HepG2 (cell line): ENCODE measurements at regions not wholly inside any gene's neighbourhood (a gene's known extent, or its start where the extent isn't known, plus 50 kb on each side); places are given as distances from the start of the nearest gene placed in this dataset.

ENCODE experiments used
- ATAC-seq: fragments of 200-7000 bp; cut with Tn5 transposase; 3 replicates; pipeline ENCODE4 v1.9.1; 2020; ENCODE audit warnings: mild to moderate bottlenecking, moderate library complexity
- BruUV-seq: library from RNA; stranded (reverse); fragments of 400-500 nt; replicated peaks from 2 replicates; lab custom pipeline; 2021; lab: Mats Ljungman, UMichigan
- CTCF ChIA-PET: fragments of 300-600 bp; formaldehyde crosslinking; extraction: SDS; loops from one replicate; lab custom pipeline; 2021; ENCODE audit warnings: low total read pairs, inconsistent platforms, low intra/inter-chr PET ratio; lab: Yijun Ruan, JAX
- POLR2A ChIA-PET: fragments of 350-600 bp; sonication (Branson Sonifier 250); formaldehyde crosslinking; loops from one replicate; lab custom pipeline; 2020; ENCODE audit warnings: antibody characterized with exemption, inconsistent platforms; lab: Yijun Ruan, JAX
- DNase-seq: peaks from one replicate; pipeline ENCODE4 v3.0.0-alpha.2; 2015; ENCODE audit warnings: low spot score
- FAIRE-seq: peaks from 3 replicates; lab custom pipeline; 2011; peaks lifted over from hg19 to GRCh38; lab: Jason Lieb, UNC
- H2AFZ ChIP-seq: one replicate; pipeline ENCODE4 v1.6.1; 2011; ENCODE audit warnings: low read length, inconsistent platforms
- H3K27ac ChIP-seq: fragments of 300-600 bp; 3 replicates; pipeline ENCODE4 v1.8.0; 2011; ENCODE audit warnings: mixed run types, mild to moderate bottlenecking, mixed read lengths, low read length, inconsistent platforms; ENCODE audit not compliant: insufficient read depth; ENCODE audit errors: extremely low read length
- H3K27me3 ChIP-seq, 2 experiments: fragments of 200-600 bp in 1 of 2; 2 replicates in 1 of 2; 3 replicates in 1 of 2; pipeline versions ENCODE4 v1.6.0 to v1.8.0; 2011; ENCODE audit warnings: low read length in 2 of 2, mild to moderate bottlenecking in 2 of 2, moderate library complexity in 2 of 2, inconsistent platforms in 1 of 2; ENCODE audit not compliant: insufficient read depth in 2 of 2, control insufficient read depth in 1 of 2
- H3K36me3 ChIP-seq, 2 experiments: fragments of 200-600 bp in 1 of 2; replicated peaks in 1 of 2; 2 replicates in 1 of 2; 3 replicates in 1 of 2; pipeline versions ENCODE4 v1.5.1 to v1.8.0; 2011; ENCODE audit warnings: low read length in 2 of 2, inconsistent platforms in 1 of 2; ENCODE audit not compliant: insufficient read depth in 2 of 2, control insufficient read depth in 1 of 2
- H3K4me1 ChIP-seq: 2 replicates; pipeline ENCODE4 v1.5.1; 2012; ENCODE audit warnings: low read length, inconsistent platforms; ENCODE audit not compliant: insufficient read depth
- H3K4me2 ChIP-seq: 2 replicates; pipeline ENCODE4 v1.6.0; 2011; ENCODE audit warnings: low read depth, low read length, inconsistent platforms
- H3K4me3 ChIP-seq, 3 experiments: fragments of 200-600 bp in 1 of 3; sonication (generic), shearing (Covaris generic) in 1 of 3; replicated peaks in 1 of 3; 2 replicates each; pipeline ENCODE4 v1.5.1; 2011 to 2016; ENCODE audit warnings: low read length in 3 of 3, inconsistent platforms in 2 of 3, low read depth in 2 of 3, mild to moderate bottlenecking in 2 of 3, control low read depth in 1 of 3, mixed read lengths in 1 of 3; ENCODE audit not compliant: insufficient read depth in 1 of 3
- H3K79me2 ChIP-seq: one replicate; pipeline ENCODE4 v1.6.1; 2011; ENCODE audit warnings: low read length, inconsistent platforms; ENCODE audit not compliant: insufficient read depth
- H3K9ac ChIP-seq: 2 replicates; pipeline ENCODE4 v1.6.0; 2011; ENCODE audit warnings: mild to moderate bottlenecking, low read depth, low read length, inconsistent platforms; ENCODE audit not compliant: insufficient read depth
- H3K9me3 ChIP-seq: 2 replicates; pipeline ENCODE4 v1.5.1; 2012; ENCODE audit warnings: mild to moderate bottlenecking, low read length
- H4K20me1 ChIP-seq: 2 replicates; pipeline ENCODE4 v1.6.0; 2011; ENCODE audit warnings: inconsistent platforms, mild to moderate bottlenecking, low read length, moderate library complexity; ENCODE audit not compliant: insufficient read depth
- ATF1 ChIP-seq: IDR thresholded peaks from 2 replicates; pipeline ENCODE4 v1.6.1; 2016; ENCODE audit warnings: mild to moderate bottlenecking, control low read depth
- ATF5 ChIP-seq: sonication (generic); formaldehyde crosslinking; IDR thresholded peaks from 2 replicates; pipeline ENCODE4 v1.4.0; 2020; ENCODE audit warnings: mild to moderate bottlenecking, low read depth, missing genetic modification reagents
- CEBPB ChIP-seq: IDR thresholded peaks from 2 replicates; pipeline ENCODE4 v1.6.1; 2011; ENCODE audit warnings: low read depth, low read length, improper control_type of control experiment, borderline replicate concordance
- CEBPG ChIP-seq: IDR thresholded peaks from 2 replicates; pipeline ENCODE4 v1.6.1; 2016
- HNF4G ChIP-seq, 2 experiments: sonication (generic) in 1 of 2; formaldehyde crosslinking in 1 of 2; IDR thresholded peaks; 2 replicates each; pipeline versions ENCODE4 v1.4.0 to v1.6.1; 2011 to 2020; ENCODE audit warnings: borderline replicate concordance in 2 of 2, low read depth in 2 of 2, mild to moderate bottlenecking in 2 of 2, low read length in 1 of 2, missing genetic modification reagents in 1 of 2, moderate library complexity in 1 of 2
- MAF1 ChIP-seq: sonication (generic); formaldehyde crosslinking; IDR thresholded peaks from 2 replicates; pipeline ENCODE4 v1.5.0; 2020; ENCODE audit warnings: missing genetic modification reagents, borderline replicate concordance
- RFX1 ChIP-seq: fragments of 450-650 bp; IDR thresholded peaks from 2 replicates; pipeline ENCODE4 v1.6.1; 2017
- TBL1XR1 ChIP-seq: fragments of 150-350 bp; IDR thresholded peaks from 2 replicates; pipeline ENCODE4 v1.6.1; 2014; ENCODE audit warnings: borderline replicate concordance, low read length; ENCODE audit not compliant: partially characterized antibody
- ZNF121 ChIP-seq: sonication (generic); formaldehyde crosslinking; IDR thresholded peaks from 2 replicates; pipeline ENCODE4 v1.5.0; 2020; ENCODE audit warnings: mild to moderate bottlenecking, missing genetic modification reagents
- ZNF124 ChIP-seq: sonication (generic); formaldehyde crosslinking; IDR thresholded peaks from 2 replicates; pipeline ENCODE4 v1.4.0; 2020; ENCODE audit warnings: missing genetic modification reagents
- ZNF563 ChIP-seq: sonication (generic); formaldehyde crosslinking; IDR thresholded peaks from 2 replicates; pipeline ENCODE4 v1.8.0; 2022; ENCODE audit warnings: mild to moderate bottlenecking, moderate library complexity, missing genetic modification reagents
- ZNF780A ChIP-seq: sonication (generic); formaldehyde crosslinking; IDR thresholded peaks from 2 replicates; pipeline ENCODE4 v1.8.0; 2022; ENCODE audit warnings: mild to moderate bottlenecking, missing genetic modification reagents, moderate library complexity
- WGBS: methylation state at CpG from one replicate; pipeline ENCODE4 v1.1.6; 2017; ENCODE audit warnings: low lambda C conversion rate; 5-methylcytosine and 5-hydroxymethylcytosine counted together
- in situ Hi-C: cut with HindIII; loops from 2 replicates; pipeline ENCODE4 v1.10.0; 2017; ENCODE audit warnings: low pct_unique_long_range_greater_than_20kb; ENCODE audit not compliant: extremely low pct_ligation_motif_present
- intact Hi-C: fragments of 100-400 bp; cut with micrococcal nuclease; formaldehyde crosslinking; loops from one replicate; pipeline ENCODE4 v1.10.0; 2022; ENCODE audit not compliant: unreplicated experiment
- TF ChIP-seq, protein P1 (sequence below): sonication (generic); formaldehyde crosslinking; IDR thresholded peaks from 2 replicates; pipeline ENCODE4 v1.8.1; 2023; ENCODE audit warnings: mild to moderate bottlenecking, inconsistent platforms, moderate library complexity, missing genetic modification reagents, borderline replicate concordance
- TF ChIP-seq, protein P2 (sequence below): sonication (generic); formaldehyde crosslinking; IDR thresholded peaks from 2 replicates; pipeline ENCODE4 v1.4.0; 2020; ENCODE audit warnings: missing genetic modification reagents, borderline replicate concordance
- TF ChIP-seq, protein P3 (sequence below): sonication (generic); formaldehyde crosslinking; conservative IDR thresholded peaks from 2 replicates; pipeline ENCODE4 v1.8.0; 2022; ENCODE audit warnings: missing genetic modification reagents

DNA sequence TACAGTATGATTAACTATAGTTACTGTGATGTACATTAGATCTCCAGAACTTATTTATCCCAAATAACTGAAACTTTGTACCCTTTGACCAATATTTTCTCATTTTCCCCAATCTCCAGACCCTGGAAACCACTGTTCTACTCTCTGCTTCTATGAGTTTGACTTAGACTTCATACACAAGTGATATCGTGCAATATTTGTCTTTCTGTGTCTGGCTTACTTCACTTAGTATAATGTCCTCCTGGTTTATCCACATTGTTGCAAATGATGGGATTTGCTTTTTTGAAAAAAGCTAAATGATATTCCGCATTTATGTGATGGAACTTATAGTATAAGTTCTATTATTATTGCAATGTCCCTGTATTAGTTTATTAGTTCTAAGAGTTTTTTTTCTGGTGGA lies 81.8 kb upstream of the SOD3 start:
- TF ChIP-seq ZNF124 (CRISPR knock-in tag) = no peak
- TF ChIP-seq CEBPG = peak; percentile 74
- no peak for TF ChIP-seq TBL1XR1
- TF ChIP-seq CEBPB = peak; percentile 84
- ChIA-PET POLR2A (no interaction called here), CTCF (no interaction called here)

DNA sequence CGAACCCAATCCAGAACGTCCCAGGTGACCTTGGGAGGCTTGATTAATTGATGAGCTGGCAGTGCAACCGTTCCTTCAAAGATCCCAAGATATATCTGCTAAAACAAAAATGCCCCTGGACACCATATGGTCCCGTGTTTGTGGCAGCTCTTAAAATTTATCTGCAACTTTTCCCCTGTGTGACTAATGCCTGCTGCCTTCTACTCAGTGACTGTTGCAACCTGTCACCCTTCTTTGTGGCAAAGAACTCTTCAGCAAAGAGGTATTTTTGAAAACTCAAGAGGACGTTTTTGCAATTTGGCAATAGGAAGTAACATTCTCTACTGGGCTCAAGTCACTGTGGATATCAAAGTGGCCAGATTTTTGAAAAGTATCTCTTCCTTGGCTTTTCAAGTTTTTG lies 75.8 kb upstream of the SOD3 start:
- no peaks in the 10 kb centered on the region for H3K9me3 ChIP-seq
- no peak overlapping the region for H3K4me2 ChIP-seq
- no peaks in the 10 kb centered on the region for H3K27me3 ChIP-seq
- no peak for FAIRE-seq
- no peaks in the 10 kb centered on the region for H3K36me3 ChIP-seq
- no peaks in the 10 kb centered on the region for H3K4me1 ChIP-seq
- ChIA-PET CTCF (no interaction called here), POLR2A (no interaction called here)
- intact Hi-C loops (no loop called here), in situ Hi-C loops (no loop called here)
- H3K27ac ChIP-seq = no peak overlapping the region
- WGBS = 0% methylated on average over 4 of the region's 5 CpGs
- DNase-seq = no peak
- H3K9ac ChIP-seq = no peak overlapping the region
- ATAC-seq = no peak
- no peaks in the 10 kb centered on the region for H3K79me2 ChIP-seq
- no peak overlapping the region for H3K4me3 ChIP-seq
- no TSS peak for BruUV-seq
- no peaks in the 10 kb centered on the region for H4K20me1 ChIP-seq
- H2AFZ ChIP-seq = no peak overlapping the region
- TF ChIP-seq, protein P1, sequence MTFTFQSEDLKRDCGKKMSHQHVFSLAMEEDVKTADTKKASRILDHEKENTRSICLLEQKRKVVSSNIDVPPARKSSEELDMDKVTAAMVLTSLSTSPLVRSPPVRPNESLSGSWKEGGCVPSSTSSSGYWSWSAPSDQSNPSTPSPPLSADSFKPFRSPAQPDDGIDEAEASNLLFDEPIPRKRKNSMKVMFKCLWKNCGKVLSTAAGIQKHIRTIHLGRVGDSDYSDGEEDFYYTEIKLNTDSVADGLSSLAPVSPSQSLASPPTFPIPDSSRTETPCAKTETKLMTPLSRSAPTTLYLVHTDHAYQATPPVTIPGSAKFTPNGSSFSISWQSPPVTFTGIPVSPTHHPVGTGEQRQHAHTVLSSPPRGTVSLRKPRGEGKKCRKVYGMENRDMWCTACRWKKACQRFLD (CRISPR knock-in tag) = no peak
- TF ChIP-seq ATF1 (CRISPR knock-in tag) (no peak), ATF5 (CRISPR knock-in tag) (no peak), ZNF563 (CRISPR knock-in tag) (no peak), MAF1 (CRISPR knock-in tag) (no peak), RFX1 (no peak), ZNF121 (CRISPR knock-in tag) (no peak), HNF4G (IDR thresholded peaks at IDR 0.05; ENCODE audit: borderline replicate concordance, low read depth, low read length) (no peak), HNF4G (CRISPR knock-in tag; IDR thresholded peaks at IDR 0.05; ENCODE audit: borderline replicate concordance, low read depth) (no peak), ZNF780A (CRISPR knock-in tag) (no peak)
- TF ChIP-seq, protein P2, sequence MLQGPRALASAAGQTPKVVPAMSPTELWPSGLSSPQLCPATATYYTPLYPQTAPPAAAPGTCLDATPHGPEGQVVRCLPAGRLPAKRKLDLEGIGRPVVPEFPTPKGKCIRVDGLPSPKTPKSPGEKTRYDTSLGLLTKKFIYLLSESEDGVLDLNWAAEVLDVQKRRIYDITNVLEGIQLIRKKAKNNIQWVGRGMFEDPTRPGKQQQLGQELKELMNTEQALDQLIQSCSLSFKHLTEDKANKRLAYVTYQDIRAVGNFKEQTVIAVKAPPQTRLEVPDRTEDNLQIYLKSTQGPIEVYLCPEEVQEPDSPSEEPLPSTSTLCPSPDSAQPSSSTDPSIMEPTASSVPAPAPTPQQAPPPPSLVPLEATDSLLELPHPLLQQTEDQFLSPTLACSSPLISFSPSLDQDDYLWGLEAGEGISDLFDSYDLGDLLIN (CRISPR knock-in tag) = no peak
- TF ChIP-seq, protein P3, sequence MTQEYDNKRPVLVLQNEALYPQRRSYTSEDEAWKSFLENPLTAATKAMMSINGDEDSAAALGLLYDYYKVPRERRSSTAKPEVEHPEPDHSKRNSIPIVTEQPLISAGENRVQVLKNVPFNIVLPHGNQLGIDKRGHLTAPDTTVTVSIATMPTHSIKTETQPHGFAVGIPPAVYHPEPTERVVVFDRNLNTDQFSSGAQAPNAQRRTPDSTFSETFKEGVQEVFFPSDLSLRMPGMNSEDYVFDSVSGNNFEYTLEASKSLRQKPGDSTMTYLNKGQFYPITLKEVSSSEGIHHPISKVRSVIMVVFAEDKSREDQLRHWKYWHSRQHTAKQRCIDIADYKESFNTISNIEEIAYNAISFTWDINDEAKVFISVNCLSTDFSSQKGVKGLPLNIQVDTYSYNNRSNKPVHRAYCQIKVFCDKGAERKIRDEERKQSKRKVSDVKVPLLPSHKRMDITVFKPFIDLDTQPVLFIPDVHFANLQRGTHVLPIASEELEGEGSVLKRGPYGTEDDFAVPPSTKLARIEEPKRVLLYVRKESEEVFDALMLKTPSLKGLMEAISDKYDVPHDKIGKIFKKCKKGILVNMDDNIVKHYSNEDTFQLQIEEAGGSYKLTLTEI (CRISPR knock-in tag) = no peak

More for the DNA sequence above, 81.8 kb upstream of the SOD3 start:
- ATAC-seq (no peak), FAIRE-seq (no peak), DNase-seq (no peak)
- Histone ChIP-seq H3K79me2 (no peaks in the 10 kb centered on the region), H3K4me1 (no peaks in the 10 kb centered on the region), H3K27me3 (no peaks in the 10 kb centered on the region), H3K9me3 (no peaks in the 10 kb centered on the region), H3K9ac (no peak overlapping the region), H3K4me3 (no peak overlapping the region), H4K20me1 (no peaks in the 10 kb centered on the region), H3K36me3 (no peaks in the 10 kb centered on the region), H3K27ac (no peak overlapping the region), H2AFZ (no peak overlapping the region), H3K4me2 (no peak overlapping the region)
- 6% methylated on average over 2 of the region's 2 CpGs for WGBS
- intact Hi-C loops = no loop called here
- no TSS peak for BruUV-seq
- in situ Hi-C loops = no loop called here
